Motor neuron (in vitro differentiated cells): ENCODE measurements at regions not wholly inside any gene's neighbourhood (a gene's known extent, or its start where the extent isn't known, plus 50 kb on each side); places are given as distances from the start of the nearest gene placed in this dataset.
A peak's percentile ranks its signal among the peaks of the same experiment; 100 is the strongest.

ENCODE experiments used
- ATAC-seq, 8 experiments: fragments of 200-7000 bp; cut with Tn5 transposase; replicated peaks in 6 of 8; 2 replicates each; pipeline ENCODE4 v1.8.0; 2021; ENCODE audit warnings: mild to moderate bottlenecking in 8 of 8, moderate library complexity in 8 of 8
- H3K27ac ChIP-seq, 2 donors: fragments of 250-450 bp; sonication (Bioruptor Pico); 2 replicates each; pipeline ENCODE4 v1.9.0; 2021; ENCODE audit warnings: antibody characterized with exemption in 2 of 2, mild to moderate bottlenecking in 2 of 2, moderate library complexity in 1 of 2
- H3K4me1 ChIP-seq, 2 donors: fragments of 250-450 bp; sonication (Bioruptor Pico); replicated peaks in 1 of 2; 2 replicates each; pipeline ENCODE4 v1.6.1; 2021; ENCODE audit warnings: antibody characterized with exemption in 2 of 2, mild to moderate bottlenecking in 2 of 2, moderate library complexity in 1 of 2
- H3K4me3 ChIP-seq, 5 donors: fragments of 250-450 bp; sonication (Bioruptor Pico); 2 replicates each; pipeline ENCODE4 v1.9.0; 2021; ENCODE audit warnings: antibody characterized with exemption in 5 of 5, mild to moderate bottlenecking in 5 of 5, moderate library complexity in 4 of 5
- WGBS, 10 experiments: fragments of 450-650 bp; shearing (Covaris generic); methylation state at CpG; one replicate each; pipeline ENCODE4 v1.0.0; 2022; 5-methylcytosine and 5-hydroxymethylcytosine counted together
- in situ Hi-C, 9 experiments: fragments of 400-800 bp; cut with MboI; loops; one replicate each; pipeline ENCODE4 v1.15.0; 2021; ENCODE audit warnings: low sequenced_read_pairs in 9 of 9, low pct_unique_long_range_greater_than_20kb in 2 of 9; ENCODE audit not compliant: unreplicated experiment in 9 of 9

GRCh38 chr13:34515201-34515600, 426.9 kb upstream of the NBEA start:
- H3K4me3 ChIP-seq, result no peak overlapping the region
- ATAC-seq, result no peak
- no peak overlapping the region for H3K27ac ChIP-seq
- H3K4me1 ChIP-seq, result no peaks in the 10 kb centered on the region
- in situ Hi-C loops, result no loop called here
- 67 to 100% (median 90%) methylated on average over 1 to 3 of the region's 3 CpGs; no CpG with 5 or more reads in 3 of the 10 experiments for WGBS, 10 experiments

GRCh38 chr13:34521171-34521570, 420.9 kb upstream of the NBEA start:
- 75 to 100% (median 91%) methylated on average over 1 to 5 of the region's 5 CpGs; no CpG with 5 or more reads in 2 of the 10 experiments for WGBS, 10 experiments

GRCh38 chr13:34522808-34523207, 419.3 kb upstream of the NBEA start:
- no peak for ATAC-seq
- Histone ChIP-seq H3K27ac (no peak overlapping the region), H3K4me1 (no peaks in the 10 kb centered on the region), H3K4me3 (no peak overlapping the region)
- WGBS, 10 experiments, result 23 to 100% (median 83%) methylated on average over 1 to 4 of the region's 4 CpGs
- in situ Hi-C loops, result no loop called here

More at GRCh38 chr13:34521171-34521570, 420.9 kb upstream of the NBEA start:
- no peak for ATAC-seq
- Histone ChIP-seq H3K4me3 (no peak overlapping the region), H3K4me1 (no peaks in the 10 kb centered on the region), H3K27ac (no peak overlapping the region)
- in situ Hi-C loops, result no loop called here

- in situ Hi-C loops, result no loop called here
- Histone ChIP-seq H3K27ac (no peak overlapping the region), H3K4me3 (no peak overlapping the region), H3K4me1 (no peaks in the 10 kb centered on the region)
- no peak for ATAC-seq
- WGBS, 10 experiments, result 0 to 100% (median 68%) methylated on average over 2 to 3 of the region's 3 CpGs
Measured at GRCh38 chr13:34523406-34523805, 418.7 kb upstream of the NBEA start.

GRCh38 chr13:34533941-34534340, 408.1 kb upstream of the NBEA start:
- WGBS, 10 experiments, result 0 to 86% (median 67%) methylated on average over 1 to 2 of the region's 2 CpGs; no CpG with 5 or more reads in 1 of the 10 experiments
- ATAC-seq, result no peak

GRCh38 chr13:34542321-34542720, 399.7 kb upstream of the NBEA start:
- no peak overlapping the region for H3K4me3 ChIP-seq
- no peak overlapping the region for H3K27ac ChIP-seq
- WGBS, 10 experiments, result 37 to 87% (median 75%) methylated on average over 1 to 4 of the region's 4 CpGs
- no peak for ATAC-seq
- in situ Hi-C loops, result no loop called here
- H3K4me1 ChIP-seq, result no peaks in the 10 kb centered on the region

More at GRCh38 chr13:34533941-34534340, 408.1 kb upstream of the NBEA start:
- no peak overlapping the region for H3K27ac ChIP-seq
- in situ Hi-C loops, result no loop called here
- no peak overlapping the region for H3K4me3 ChIP-seq
- H3K4me1 ChIP-seq, result peaks cover 7 to 16% of the 10 kb centered on the region in 2 donors

GRCh38 chr13:34543836-34544235, 398.2 kb upstream of the NBEA start:
- in situ Hi-C loops, result no loop called here
- Histone ChIP-seq H3K4me3 (no peak overlapping the region), H3K4me1 (no peaks in the 10 kb centered on the region), H3K27ac (no peak overlapping the region)
- no peak for ATAC-seq
- WGBS, 10 experiments, result 46 to 100% (median 82%) methylated on average over 2 to 4 of the region's 4 CpGs

- no peak overlapping the region for H3K27ac ChIP-seq
- ATAC-seq, result no peak
- H3K4me3 ChIP-seq, result no peak overlapping the region
- WGBS, 10 experiments, result 56 to 100% (median 96%) methylated on average over 1 to 2 of the region's 2 CpGs; no CpG with 5 or more reads in 2 of the 10 experiments
- in situ Hi-C loops, result no loop called here
- no peaks in the 10 kb centered on the region for H3K4me1 ChIP-seq
Measured at GRCh38 chr13:34545461-34545860, 396.6 kb upstream of the NBEA start.

GRCh38 chr13:34546344-34547250, 395.5 kb upstream of the NBEA start:
- ATAC-seq, result peak in 2 of 8 experiments; percentile 82 to 86
- Histone ChIP-seq H3K27ac (no peak overlapping the region), H3K4me3 (no peak overlapping the region), H3K4me1 (no peaks in the 10 kb centered on the region)
- 0 to 100% (median 63%) methylated on average over 1 to 5 of the region's 5 CpGs for WGBS, 10 experiments
- in situ Hi-C loops, result no loop called here

GRCh38 chr13:34547929-34548328, 394.1 kb upstream of the NBEA start:
- ATAC-seq, result no peak
- in situ Hi-C loops, result no loop called here
- Histone ChIP-seq H3K27ac (no peak overlapping the region), H3K4me1 (no peaks in the 10 kb centered on the region), H3K4me3 (no peak overlapping the region)
- WGBS, 10 experiments, result 23 to 100% (median 94%) methylated on average over 1 to 3 of the region's 3 CpGs

- Histone ChIP-seq H3K4me3 (no peak overlapping the region), H3K4me1 (no peaks in the 10 kb centered on the region), H3K27ac (no peak overlapping the region)
- WGBS, 10 experiments, result 33 to 100% (median 88%) methylated on average over 1 to 3 of the region's 3 CpGs; no CpG with 5 or more reads in 4 of the 10 experiments
- ATAC-seq, result no peak
- in situ Hi-C loops, result no loop called here
Measured at GRCh38 chr13:34553376-34553775, 388.7 kb upstream of the NBEA start.

GRCh38 chr13:34555988-34556387, 386.1 kb upstream of the NBEA start:
- WGBS, 10 experiments, result 50 to 100% (median 95%) methylated on average over 1 to 4 of the region's 4 CpGs; no CpG with 5 or more reads in 1 of the 10 experiments
- no peak overlapping the region for H3K27ac ChIP-seq
- in situ Hi-C loops, result no loop called here
- H3K4me3 ChIP-seq, result no peak overlapping the region
- no peaks in the 10 kb centered on the region for H3K4me1 ChIP-seq
- peak in 1 of 8 experiments; percentile 18 for ATAC-seq

- 25 to 90% (median 45%) methylated on average over 1 to 7 of the region's 7 CpGs; no CpG with 5 or more reads in 1 of the 10 experiments for WGBS, 10 experiments
- Histone ChIP-seq H3K4me3 (no peak overlapping the region), H3K27ac (no peak overlapping the region), H3K4me1 (no peaks in the 10 kb centered on the region)
- in situ Hi-C loops, result no loop called here
- no peak for ATAC-seq
Measured at GRCh38 chr13:34561033-34561432, 381.0 kb upstream of the NBEA start.
